CD4-positive, CD25-positive, alpha-beta regulatory T cell (primary cell): ENCODE measurements at regions not wholly inside any gene's neighbourhood (a gene's known extent, or its start where the extent isn't known, plus 50 kb on each side); places are given as distances from the start of the nearest gene placed in this dataset.

Source experiments
- ATAC-seq, 2 donors: fragments of 150-1000 bp; cut with Tn5 transposase; one replicate each; pipeline ENCODE4 v1.10.0; 2021; ENCODE audit warnings: low read depth in 2 of 2, moderate number of reproducible peaks in 2 of 2, moderate library complexity in 1 of 2
- DNase-seq, 3 donors: peaks; one replicate each; pipeline versions ENCODE4 v3.0.0 to v3.0.0-alpha.2; 2012 to 2022; ENCODE audit warnings: mixed read lengths in 1 of 3
- H3K27ac ChIP-seq: one replicate; pipeline ENCODE4 v1.7.0; 2013; ENCODE audit warnings: mild to moderate bottlenecking, low read length; ENCODE audit not compliant: insufficient read depth, poor library complexity, severe bottlenecking
- H3K27me3 ChIP-seq: one replicate; pipeline ENCODE4 v1.7.0; 2013; ENCODE audit warnings: low read length; ENCODE audit not compliant: control insufficient read depth, insufficient read depth
- H3K36me3 ChIP-seq: one replicate; pipeline ENCODE4 v1.7.0; 2013; ENCODE audit warnings: mild to moderate bottlenecking, low read length, moderate library complexity; ENCODE audit not compliant: control insufficient read depth, insufficient read depth
- H3K4me1 ChIP-seq: 2 replicates; pipeline ENCODE4 v1.7.0; 2013; ENCODE audit warnings: mild to moderate bottlenecking, low read length; ENCODE audit not compliant: insufficient read depth, control insufficient read depth, poor library complexity, severe bottlenecking
- H3K4me3 ChIP-seq: one replicate; pipeline ENCODE4 v1.7.0; 2013; ENCODE audit warnings: low read depth, mild to moderate bottlenecking, low read length, moderate library complexity
- H3K9me3 ChIP-seq, 2 experiments: 1 replicate in 1 of 2; 2 replicates in 1 of 2; pipeline ENCODE4 v1.7.0; 2013; ENCODE audit warnings: low read length in 2 of 2, mild to moderate bottlenecking in 1 of 2, moderate library complexity in 1 of 2; ENCODE audit not compliant: control insufficient read depth in 2 of 2
- H3K27ac Mint-ChIP-seq, 3 donors: one replicate each; pipeline ENCODE4 v1.8.0; 2020 to 2022; ENCODE audit warnings: mild to moderate bottlenecking in 3 of 3, mixed read lengths in 3 of 3, moderate library complexity in 2 of 3
- H3K27me3 Mint-ChIP-seq: one replicate; pipeline ENCODE4 v1.8.0; 2022; ENCODE audit warnings: mild to moderate bottlenecking, mixed read lengths
- H3K36me3 Mint-ChIP-seq: one replicate; pipeline ENCODE4 v1.8.0; 2020; ENCODE audit warnings: mixed read lengths
- H3K4me1 Mint-ChIP-seq, 4 donors: one replicate each; pipeline ENCODE4 v1.8.0; 2020 to 2022; ENCODE audit warnings: mixed read lengths in 4 of 4, mild to moderate bottlenecking in 1 of 4
- H3K4me3 Mint-ChIP-seq, 4 donors: one replicate each; pipeline ENCODE4 v1.8.0; 2020 to 2022; ENCODE audit warnings: mild to moderate bottlenecking in 4 of 4, mixed read lengths in 4 of 4, moderate library complexity in 3 of 4
- H3K9me3 Mint-ChIP-seq, 7 donors: one replicate each; pipeline ENCODE4 v1.8.0; 2020 to 2022; ENCODE audit warnings: mixed read lengths in 7 of 7, mild to moderate bottlenecking in 3 of 7, moderate library complexity in 2 of 7

DNA sequence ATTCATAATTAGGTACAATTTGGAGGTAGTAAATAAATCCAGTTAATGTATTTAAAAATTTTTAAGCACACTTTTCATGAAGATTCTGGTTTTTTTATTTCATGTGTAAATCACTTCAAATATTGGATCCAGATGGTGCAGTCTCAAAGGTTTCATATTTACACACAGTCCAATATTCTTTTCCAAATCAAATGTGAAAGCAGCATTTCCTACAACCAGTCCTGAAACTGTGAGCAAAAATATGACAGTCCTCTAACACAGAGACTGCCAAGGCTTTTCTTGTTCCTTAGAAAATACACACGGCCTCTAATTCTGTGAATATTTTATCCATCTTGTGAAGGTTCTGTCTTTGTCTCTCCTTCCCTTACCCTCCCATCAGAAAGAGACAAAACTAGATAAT, 645.9 kb downstream of the ARL4A start:
- Mint-ChIP-seq H3K36me3 (no peaks in the 10 kb centered on the region), H3K4me3 (no peak overlapping the region), H3K9me3 (peaks cover 0 to 9% (median 0%) of the 10 kb centered on the region in 7 donors), H3K4me1 (no peaks in the 10 kb centered on the region), H3K27ac (no peak overlapping the region), H3K27me3 (no peaks in the 10 kb centered on the region)
- H3K4me3 ChIP-seq: no peak overlapping the region
- no peaks in the 10 kb centered on the region for H3K4me1 ChIP-seq
- DNase-seq (no peak), ATAC-seq (no peak)
- H3K27me3 ChIP-seq: no peaks in the 10 kb centered on the region
- H3K27ac ChIP-seq: no peak overlapping the region
- no peaks in the 10 kb centered on the region for H3K9me3 ChIP-seq
- no peaks in the 10 kb centered on the region for H3K36me3 ChIP-seq

DNA sequence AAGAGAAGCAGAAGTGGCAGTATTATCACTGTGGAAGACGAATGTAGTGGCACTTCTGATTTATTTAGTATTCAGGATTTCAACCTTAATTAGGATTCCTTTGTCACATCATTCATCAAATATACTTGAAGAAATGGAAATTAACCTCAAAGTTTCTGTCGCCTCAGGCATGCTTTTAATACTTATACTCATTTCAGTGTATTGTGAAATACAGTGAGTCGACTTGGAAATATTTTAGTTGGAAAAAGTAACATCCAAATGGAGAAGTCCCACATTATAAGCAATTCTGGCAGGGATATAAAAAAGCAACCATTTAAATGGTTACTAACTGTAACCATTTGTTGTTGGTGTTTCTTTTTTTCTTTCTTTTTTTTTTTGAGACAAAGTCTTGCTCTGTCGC, 648.8 kb downstream of the ARL4A start:
- DNase-seq (no peak), ATAC-seq (no peak)
- Mint-ChIP-seq H3K4me1 (no peaks in the 10 kb centered on the region), H3K36me3 (no peaks in the 10 kb centered on the region), H3K9me3 (peaks cover 0 to 9% (median 0%) of the 10 kb centered on the region in 7 donors), H3K4me3 (no peak overlapping the region), H3K27ac (no peak overlapping the region), H3K27me3 (no peaks in the 10 kb centered on the region)
- Histone ChIP-seq H3K4me1 (no peaks in the 10 kb centered on the region), H3K27me3 (no peaks in the 10 kb centered on the region), H3K27ac (no peak overlapping the region), H3K36me3 (no peaks in the 10 kb centered on the region), H3K4me3 (no peak overlapping the region), H3K9me3 (no peaks in the 10 kb centered on the region)

DNA sequence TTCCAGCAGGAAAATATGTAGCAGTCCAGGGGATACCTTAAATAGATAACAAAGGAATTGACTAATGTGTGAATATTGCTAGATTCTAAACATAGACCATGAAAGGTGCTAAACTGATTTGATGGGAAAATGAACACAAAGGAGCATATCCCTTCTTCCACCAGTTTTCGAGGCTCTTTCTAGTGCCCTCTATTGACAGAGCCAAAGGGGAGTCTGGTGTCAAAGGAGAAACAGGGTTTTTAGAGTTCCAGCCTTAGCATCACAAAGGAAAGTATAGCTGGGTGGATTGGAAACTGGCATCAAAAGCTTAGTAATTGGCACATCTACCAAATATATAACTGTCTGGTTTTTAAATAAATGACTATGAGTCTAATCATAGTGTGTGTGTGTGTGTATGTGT, 636.8 kb downstream of the ETV1 start:
- no peak for ATAC-seq
- DNase-seq: no peak
- H3K36me3 ChIP-seq: no peaks in the 10 kb centered on the region
- H3K4me1 ChIP-seq: no peaks in the 10 kb centered on the region
- no peak overlapping the region for H3K4me3 ChIP-seq
- H3K4me1 Mint-ChIP-seq: no peaks in the 10 kb centered on the region
- no peaks in the 10 kb centered on the region for H3K27me3 Mint-ChIP-seq
- H3K27me3 ChIP-seq: no peaks in the 10 kb centered on the region
- no peak overlapping the region for H3K4me3 Mint-ChIP-seq
- H3K36me3 Mint-ChIP-seq: no peaks in the 10 kb centered on the region
- H3K27ac ChIP-seq: no peak overlapping the region
- H3K9me3 ChIP-seq: no peaks in the 10 kb centered on the region
- H3K27ac Mint-ChIP-seq: no peak overlapping the region
- peaks cover 0 to 4% (median 0%) of the 10 kb centered on the region in 7 donors for H3K9me3 Mint-ChIP-seq

GRCh38 chr7:13359656-13360055, 629.8 kb downstream of the ETV1 start:
- H3K36me3 ChIP-seq: no peaks in the 10 kb centered on the region
- no peak overlapping the region for H3K27ac ChIP-seq
- H3K36me3 Mint-ChIP-seq: no peaks in the 10 kb centered on the region
- ATAC-seq (no peak), DNase-seq (no peak)
- peaks cover 0 to 1% (median 0%) of the 10 kb centered on the region in 7 donors for H3K9me3 Mint-ChIP-seq
- no peaks in the 10 kb centered on the region for H3K4me1 ChIP-seq
- H3K9me3 ChIP-seq: no peaks in the 10 kb centered on the region
- H3K4me3 ChIP-seq: no peak overlapping the region
- H3K27me3 Mint-ChIP-seq: no peaks in the 10 kb centered on the region
- no peaks in the 10 kb centered on the region for H3K4me1 Mint-ChIP-seq
- H3K27ac Mint-ChIP-seq: no peak overlapping the region
- no peak overlapping the region for H3K4me3 Mint-ChIP-seq
- no peaks in the 10 kb centered on the region for H3K27me3 ChIP-seq

DNA sequence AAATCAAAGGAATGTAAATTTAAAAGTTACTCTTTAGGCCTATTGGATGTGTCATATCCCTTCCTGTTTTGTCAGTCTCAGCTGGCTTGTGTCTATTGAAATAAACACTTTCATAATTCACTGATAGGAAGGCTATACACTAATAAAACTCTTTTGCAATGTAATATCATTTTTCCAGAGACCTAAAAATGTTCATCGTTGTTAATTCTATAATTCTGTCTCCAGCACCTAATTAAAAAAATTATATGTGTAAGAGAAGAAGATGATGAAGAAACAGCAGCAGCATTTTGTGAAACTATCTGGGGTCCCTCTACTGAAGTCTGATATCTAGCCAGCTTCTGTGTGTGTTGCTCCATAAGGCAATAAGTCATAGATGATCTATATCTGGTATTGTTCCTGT, 602.7 kb downstream of the ETV1 start:
- H3K9me3 ChIP-seq: no peaks in the 10 kb centered on the region
- Mint-ChIP-seq H3K27me3 (no peaks in the 10 kb centered on the region), H3K36me3 (no peaks in the 10 kb centered on the region), H3K27ac (no peak overlapping the region), H3K4me3 (no peak overlapping the region), H3K9me3 (peaks cover 0 to 5% (median 3%) of the 10 kb centered on the region in 7 donors), H3K4me1 (no peaks in the 10 kb centered on the region)
- DNase-seq: no peak
- no peak for ATAC-seq
- H3K27ac ChIP-seq: no peak overlapping the region
- H3K4me3 ChIP-seq: no peak overlapping the region
- H3K36me3 ChIP-seq: no peaks in the 10 kb centered on the region
- H3K27me3 ChIP-seq: no peaks in the 10 kb centered on the region
- H3K4me1 ChIP-seq: no peaks in the 10 kb centered on the region

DNA sequence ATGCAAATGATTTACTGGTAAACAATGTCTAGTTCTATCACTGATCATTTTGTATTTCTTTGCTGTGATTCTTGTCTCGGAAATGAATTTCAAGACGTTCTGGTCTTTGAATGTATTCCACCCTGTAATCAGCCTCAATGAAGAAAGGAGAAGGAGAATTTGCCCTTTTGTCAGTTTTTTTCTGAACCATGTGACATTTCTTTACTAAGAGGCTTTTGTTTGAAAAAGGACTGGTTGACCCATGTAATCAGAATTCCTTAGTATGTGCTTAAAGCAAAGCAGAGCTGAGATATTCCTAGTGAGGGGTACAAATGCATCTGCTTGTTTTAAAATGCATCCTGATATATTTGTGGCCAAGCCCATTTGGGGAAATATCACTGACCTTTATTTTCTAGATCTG, 581.6 kb downstream of the ETV1 start:
- Histone ChIP-seq H3K27me3 (no peaks in the 10 kb centered on the region), H3K9me3 (no peaks in the 10 kb centered on the region), H3K4me1 (no peaks in the 10 kb centered on the region), H3K27ac (no peak overlapping the region), H3K36me3 (no peaks in the 10 kb centered on the region), H3K4me3 (no peak overlapping the region)
- Mint-ChIP-seq H3K4me3 (no peak overlapping the region), H3K27ac (no peak overlapping the region), H3K36me3 (no peaks in the 10 kb centered on the region), H3K9me3 (peaks cover 0 to 4% (median 0%) of the 10 kb centered on the region in 7 donors), H3K4me1 (no peaks in the 10 kb centered on the region), H3K27me3 (no peaks in the 10 kb centered on the region)
- no peak for DNase-seq
- ATAC-seq: no peak

DNA sequence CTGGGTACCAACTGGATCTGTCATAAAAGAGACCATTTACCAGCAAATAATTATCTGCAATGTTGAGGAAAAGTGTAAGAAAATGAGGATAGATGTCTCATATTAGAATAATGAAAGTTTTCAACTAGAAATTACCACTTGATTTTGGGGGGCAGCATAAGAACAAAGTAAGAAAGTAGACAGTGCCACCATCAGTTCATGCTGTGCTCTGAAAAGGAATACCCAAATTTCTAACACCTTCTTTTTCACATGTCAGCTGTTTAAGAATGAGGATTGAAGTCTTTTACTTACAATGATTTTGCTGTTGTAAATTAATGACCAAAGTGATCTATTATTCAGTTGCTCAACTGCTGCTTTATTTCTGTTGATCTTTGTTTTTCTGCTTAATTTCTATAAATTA, 578.3 kb downstream of the ETV1 start:
- H3K27ac ChIP-seq: no peak overlapping the region
- no peaks in the 10 kb centered on the region for H3K9me3 ChIP-seq
- Mint-ChIP-seq H3K4me1 (no peaks in the 10 kb centered on the region), H3K36me3 (no peaks in the 10 kb centered on the region), H3K4me3 (no peak overlapping the region), H3K27me3 (no peaks in the 10 kb centered on the region), H3K9me3 (peaks cover 0 to 4% (median 0%) of the 10 kb centered on the region in 7 donors), H3K27ac (no peak overlapping the region)
- H3K4me3 ChIP-seq: no peak overlapping the region
- no peaks in the 10 kb centered on the region for H3K27me3 ChIP-seq
- ATAC-seq (no peak), DNase-seq (no peak)
- no peaks in the 10 kb centered on the region for H3K4me1 ChIP-seq
- H3K36me3 ChIP-seq: no peaks in the 10 kb centered on the region

GRCh38 chr7:13411636-13412035, 577.8 kb downstream of the ETV1 start:
- no peaks in the 10 kb centered on the region for H3K27me3 ChIP-seq
- no peaks in the 10 kb centered on the region for H3K36me3 Mint-ChIP-seq
- no peak overlapping the region for H3K27ac Mint-ChIP-seq
- H3K4me1 Mint-ChIP-seq: no peaks in the 10 kb centered on the region
- no peak overlapping the region for H3K4me3 Mint-ChIP-seq
- ATAC-seq: no peak
- H3K36me3 ChIP-seq: no peaks in the 10 kb centered on the region
- H3K27ac ChIP-seq: no peak overlapping the region
- no peaks in the 10 kb centered on the region for H3K9me3 ChIP-seq
- no peaks in the 10 kb centered on the region for H3K27me3 Mint-ChIP-seq
- H3K9me3 Mint-ChIP-seq: peaks cover 0 to 4% (median 0%) of the 10 kb centered on the region in 7 donors
- H3K4me3 ChIP-seq: no peak overlapping the region
- no peak for DNase-seq
- H3K4me1 ChIP-seq: no peaks in the 10 kb centered on the region
